ENCODE measurements at regions not wholly inside any gene's neighbourhood (a gene's known extent, or its start where the extent isn't known, plus 50 kb on each side); places are given as distances from the start of the nearest gene placed in this dataset.
A peak's percentile ranks its signal among the peaks of the same experiment; 100 is the strongest.

- H3K4me3 Mint-ChIP-seq: no peak overlapping the region
- H3K4me1 Mint-ChIP-seq: no peaks in the 10 kb centered on the region
- no peaks in the 10 kb centered on the region for H3K27me3 Mint-ChIP-seq (ENCODE audit: low read depth)
- H3K27ac Mint-ChIP-seq: no peak overlapping the region
- TF ChIP-seq CTCF (IDR thresholded peaks at IDR 0.05; ENCODE audit: unreplicated experiment): no peak
- H3K36me3 Mint-ChIP-seq: no peaks in the 10 kb centered on the region
- no peaks in the 10 kb centered on the region for H3K9me3 Mint-ChIP-seq
- no peak for DNase-seq (ENCODE audit: low spot score in 2 of 2, unreplicated experiment in 2 of 2)
These were observed 457.8 kb upstream of the ROBO2 start for GRCh38 chr3:76582098-76582497.

- H3K27me3 Mint-ChIP-seq (ENCODE audit: low read depth): no peaks in the 10 kb centered on the region
- no peak for DNase-seq (ENCODE audit: low spot score in 2 of 2, unreplicated experiment in 2 of 2)
- H3K9me3 Mint-ChIP-seq: no peaks in the 10 kb centered on the region
- no peak overlapping the region for H3K27ac Mint-ChIP-seq
- H3K36me3 Mint-ChIP-seq: no peaks in the 10 kb centered on the region
- H3K4me1 Mint-ChIP-seq: no peaks in the 10 kb centered on the region
- no peak for TF ChIP-seq CTCF (IDR thresholded peaks at IDR 0.05; ENCODE audit: unreplicated experiment)
- H3K4me3 Mint-ChIP-seq: no peak overlapping the region
These were observed 457.1 kb upstream of the ROBO2 start for GRCh38 chr3:76582632-76583378.

GRCh38 chr3:76585794-76586392, 454.0 kb upstream of the ROBO2 start:
- DNase-seq (ENCODE audit: low spot score in 2 of 2, unreplicated experiment in 2 of 2): no peak
- H3K4me1 Mint-ChIP-seq: no peaks in the 10 kb centered on the region
- H3K9me3 Mint-ChIP-seq: no peaks in the 10 kb centered on the region
- TF ChIP-seq CTCF (IDR thresholded peaks at IDR 0.05; ENCODE audit: unreplicated experiment): peak; percentile 71
- H3K27ac Mint-ChIP-seq: no peak overlapping the region
- no peaks in the 10 kb centered on the region for H3K36me3 Mint-ChIP-seq
- H3K4me3 Mint-ChIP-seq: no peak overlapping the region
- H3K27me3 Mint-ChIP-seq (ENCODE audit: low read depth): no peaks in the 10 kb centered on the region

- H3K27me3 Mint-ChIP-seq (ENCODE audit: low read depth): no peaks in the 10 kb centered on the region
- TF ChIP-seq CTCF (IDR thresholded peaks at IDR 0.05; ENCODE audit: unreplicated experiment): no peak
These were observed 453.4 kb upstream of the ROBO2 start for GRCh38 chr3:76586471-76586870.

GRCh38 chr3:76610150-76610549, 429.7 kb upstream of the ROBO2 start:
- Mint-ChIP-seq H3K27ac (no peak overlapping the region), H3K9me3 (peaks cover 23% of the 10 kb centered on the region), H3K36me3 (peaks cover 3% of the 10 kb centered on the region), H3K4me1 (no peaks in the 10 kb centered on the region), H3K27me3 (ENCODE audit: low read depth) (peaks cover 2% of the 10 kb centered on the region), H3K4me3 (no peak overlapping the region)
- TF ChIP-seq CTCF (IDR thresholded peaks at IDR 0.05; ENCODE audit: unreplicated experiment): no peak
- DNase-seq (ENCODE audit: low spot score in 2 of 2, unreplicated experiment in 2 of 2): no peak

More at GRCh38 chr3:76586471-76586870, 453.4 kb upstream of the ROBO2 start:
- H3K27ac Mint-ChIP-seq: no peak overlapping the region
- no peaks in the 10 kb centered on the region for H3K4me1 Mint-ChIP-seq
- no peak for DNase-seq (ENCODE audit: low spot score in 2 of 2, unreplicated experiment in 2 of 2)
- no peaks in the 10 kb centered on the region for H3K36me3 Mint-ChIP-seq
- no peak overlapping the region for H3K4me3 Mint-ChIP-seq
- H3K9me3 Mint-ChIP-seq: no peaks in the 10 kb centered on the region
